ENCODE measurements at regions not wholly inside any gene's neighbourhood (a gene's known extent, or its start where the extent isn't known, plus 50 kb on each side); places are given as distances from the start of the nearest gene placed in this dataset.

- DNase-seq (ENCODE audit: low read depth): no peak
- TF ChIP-seq CTCF (IDR thresholded peaks at IDR 0.05; ENCODE audit: control insufficient read depth, extremely low read depth, insufficient read depth): no peak
- no peak overlapping the region for H3K4me3 ChIP-seq (ENCODE audit: low read depth, low read length)
Measured at GRCh38 chr4:158005021-158005420, 167.8 kb downstream of the GASK1B start.

DNA sequence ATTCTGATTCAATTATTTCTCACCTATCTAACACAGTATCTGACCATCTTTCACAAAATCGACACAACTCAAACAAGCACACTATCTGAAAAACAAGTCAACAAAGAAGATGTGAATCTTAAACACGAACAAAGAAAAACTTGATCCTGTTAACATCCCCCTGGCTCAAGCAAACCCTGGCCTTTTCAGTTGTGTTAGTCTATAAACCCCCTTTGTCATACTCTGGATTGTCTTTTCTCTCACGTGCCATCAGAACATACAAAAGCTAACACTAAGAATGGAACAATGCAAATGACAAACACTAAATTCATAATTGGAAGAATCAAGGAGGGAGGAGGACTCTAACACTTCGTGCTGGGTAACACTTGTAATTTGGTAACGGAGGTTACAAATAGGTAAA is 168.7 kb downstream of the GASK1B start:
- no peak for DNase-seq (ENCODE audit: low read depth)
- TF ChIP-seq CTCF (IDR thresholded peaks at IDR 0.05; ENCODE audit: control insufficient read depth, extremely low read depth, insufficient read depth): no peak
- H3K4me3 ChIP-seq (ENCODE audit: low read depth, low read length): no peak overlapping the region

DNA sequence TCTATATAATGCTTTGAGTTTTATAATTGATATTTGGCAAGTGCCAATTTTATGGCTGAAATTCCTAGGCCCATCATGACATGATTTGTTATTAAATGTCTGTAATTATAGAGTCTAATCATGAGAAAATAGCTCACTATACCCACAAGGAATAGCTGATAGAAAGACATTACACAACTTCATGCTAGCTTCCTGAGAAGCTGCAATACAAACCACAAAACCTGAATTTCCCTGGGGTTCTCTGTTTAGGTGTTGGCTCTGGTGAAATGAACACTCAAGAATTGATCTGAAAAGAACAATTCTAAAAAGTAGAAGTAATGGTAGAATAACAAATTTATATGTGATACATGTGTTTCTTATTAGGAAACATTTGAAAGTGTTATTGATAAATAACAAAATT is 169.6 kb downstream of the GASK1B start:
- no peak for DNase-seq (ENCODE audit: low read depth)
- TF ChIP-seq CTCF (IDR thresholded peaks at IDR 0.05; ENCODE audit: control insufficient read depth, extremely low read depth, insufficient read depth): no peak
- H3K4me3 ChIP-seq (ENCODE audit: low read depth, low read length): no peak overlapping the region

DNA sequence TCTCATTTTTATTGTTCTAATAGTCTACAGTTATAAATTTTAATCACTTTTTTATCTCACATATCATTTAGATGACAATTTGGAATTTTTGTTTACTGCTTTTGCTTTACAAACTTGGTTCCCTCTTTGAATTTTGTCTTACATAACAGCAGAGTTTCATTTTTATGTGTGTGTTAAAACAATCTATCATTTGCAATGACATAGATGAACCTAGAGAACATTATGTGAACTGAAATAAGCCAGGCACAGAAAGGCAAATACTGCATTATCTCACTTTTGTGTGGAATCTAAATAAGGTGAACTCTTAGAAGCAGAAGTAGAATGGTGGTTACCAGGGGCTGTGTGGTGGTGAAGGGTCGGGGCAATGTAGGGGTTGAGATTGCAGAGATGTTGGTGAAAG is 170.7 kb downstream of the GASK1B start:
- no peak overlapping the region for H3K4me3 ChIP-seq (ENCODE audit: low read depth, low read length)
- no peak for DNase-seq (ENCODE audit: low read depth)
- TF ChIP-seq CTCF (IDR thresholded peaks at IDR 0.05; ENCODE audit: control insufficient read depth, extremely low read depth, insufficient read depth): no peak

- no peak for TF ChIP-seq CTCF (IDR thresholded peaks at IDR 0.05; ENCODE audit: control insufficient read depth, extremely low read depth, insufficient read depth)
- no peak overlapping the region for H3K4me3 ChIP-seq (ENCODE audit: low read depth, low read length)
- no peak for DNase-seq (ENCODE audit: low read depth)
Measured at GRCh38 chr4:158001756-158002155, 171.1 kb downstream of the GASK1B start.

DNA sequence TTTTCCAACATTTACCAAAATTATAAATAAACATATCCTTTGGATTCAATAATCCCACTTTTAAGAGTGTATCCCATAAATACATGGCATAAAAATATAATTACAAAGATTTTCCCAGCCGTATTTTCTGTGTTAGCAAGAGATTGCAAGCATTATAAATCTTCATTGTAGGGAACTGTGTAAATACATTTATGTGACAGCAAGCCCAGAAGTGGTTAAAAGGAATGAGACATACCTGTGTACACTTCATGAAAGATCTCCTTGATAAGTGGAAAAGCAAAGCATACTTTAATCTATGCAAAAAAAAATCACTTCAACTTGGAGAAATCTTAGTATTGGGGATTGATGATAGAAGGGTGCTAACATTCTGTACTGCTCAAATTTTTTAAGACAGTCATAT is 173.1 kb downstream of the GASK1B start:
- DNase-seq (ENCODE audit: low read depth): no peak
- H3K4me3 ChIP-seq (ENCODE audit: low read depth, low read length): no peak overlapping the region

More for the DNA sequence above, 173.1 kb downstream of the GASK1B start:
- TF ChIP-seq CTCF (IDR thresholded peaks at IDR 0.05; ENCODE audit: control insufficient read depth, extremely low read depth, insufficient read depth): no peak
